ENCODE measurements at regions not wholly inside any gene's neighbourhood (a gene's known extent, or its start where the extent isn't known, plus 50 kb on each side); places are given as distances from the start of the nearest gene placed in this dataset.
"Not testable (repeated sequence)": the region's sequence is repeated elsewhere in the genome, so short reads cannot be mapped to it uniquely, and the experiment has no call there.

DNA sequence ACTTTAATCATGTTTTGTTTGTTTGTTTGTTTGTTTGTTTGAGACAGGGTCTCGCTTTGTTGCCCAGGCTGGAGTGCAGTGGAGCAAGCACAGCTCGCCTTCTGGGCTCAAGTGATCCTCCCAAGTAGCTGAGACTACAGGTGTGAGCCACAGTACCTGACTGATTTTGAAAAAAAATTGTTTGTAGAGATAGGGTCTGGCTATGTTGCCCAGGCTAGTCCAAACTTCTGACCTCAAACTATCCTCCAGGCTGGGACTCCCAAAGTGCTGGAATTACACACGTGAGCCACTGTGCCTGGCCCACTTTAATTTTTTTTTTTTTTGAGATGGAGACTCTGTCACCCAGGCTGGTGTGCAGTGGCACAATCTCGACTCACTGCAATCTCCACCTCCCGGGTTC lies 74.8 kb upstream of the CLDN5 start:
- intact Hi-C loops (cut with micrococcal nuclease): no loop called here

DNA sequence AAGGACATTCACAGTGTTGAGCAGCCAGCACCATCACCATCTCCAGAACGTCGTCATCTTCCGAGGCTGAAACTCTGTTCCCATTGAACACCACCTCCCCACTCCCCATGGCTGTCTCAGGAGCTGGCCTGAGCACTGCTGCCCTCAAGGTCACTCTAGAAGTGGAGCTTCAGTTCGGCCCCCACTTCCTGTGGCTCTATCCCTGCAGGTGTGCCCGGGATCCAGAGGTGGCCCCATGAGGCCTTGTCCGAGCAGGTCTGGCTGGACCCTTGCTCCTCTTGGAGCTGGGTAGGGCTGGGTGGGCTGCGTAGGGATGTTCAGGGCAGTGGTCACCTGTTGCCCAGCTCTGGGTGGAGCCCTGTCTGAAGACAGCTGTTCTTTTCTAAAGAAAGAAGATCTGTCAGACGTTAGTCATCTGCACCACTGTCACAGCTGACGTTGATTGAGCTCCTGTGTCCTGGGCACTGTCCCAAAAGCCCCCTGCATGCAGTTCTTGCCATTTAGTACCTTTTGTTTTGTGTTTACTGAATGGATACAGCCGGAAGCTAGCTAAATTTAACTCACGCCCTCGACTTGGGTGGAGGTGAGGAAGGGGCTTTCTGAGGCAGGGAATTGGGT lies 75.5 kb upstream of the CLDN5 start:
- intact Hi-C loops (cut with micrococcal nuclease): no loop called here

DNA sequence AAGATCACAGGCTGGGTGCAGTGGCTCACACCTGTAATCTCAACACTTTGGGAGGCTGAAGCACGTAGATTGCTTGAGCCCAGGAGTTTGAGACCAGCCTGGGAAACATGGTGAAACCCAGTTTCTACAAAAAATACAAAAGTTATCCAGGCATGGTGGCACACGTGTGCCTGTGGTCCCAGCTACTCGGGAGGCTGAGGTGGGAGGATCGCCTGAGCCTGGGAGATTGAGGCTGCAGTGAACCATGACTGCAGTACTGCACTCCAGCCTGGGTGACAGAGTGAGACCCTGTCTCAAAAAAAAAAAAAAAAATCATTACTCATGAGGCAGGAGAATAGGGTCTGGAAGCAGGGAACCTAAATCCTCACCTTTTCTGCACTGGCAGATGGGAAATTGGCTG lies 79.1 kb upstream of the CLDN5 start:
- intact Hi-C loops (cut with micrococcal nuclease): not testable (repeated sequence)

DNA sequence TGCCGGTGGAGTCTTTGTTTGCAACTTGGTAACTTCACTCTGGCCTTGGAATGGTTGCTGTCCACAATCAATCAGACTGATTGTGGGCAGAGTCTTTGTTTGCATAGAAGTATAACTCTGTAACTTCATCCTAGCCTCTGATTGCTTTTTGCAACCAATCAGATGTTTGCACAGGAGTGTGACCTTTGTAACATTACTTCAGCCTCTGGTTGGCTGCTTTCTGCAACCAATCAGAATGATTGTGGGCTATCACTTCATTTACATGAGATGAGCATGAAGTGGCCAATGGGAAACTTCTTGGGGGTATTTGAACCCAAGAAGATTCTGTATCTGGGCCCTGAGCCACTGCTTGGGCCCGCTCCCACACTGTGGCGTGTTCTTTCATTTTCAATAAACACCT lies 79.6 kb upstream of the CLDN5 start:
- intact Hi-C loops (cut with micrococcal nuclease): no loop called here

DNA sequence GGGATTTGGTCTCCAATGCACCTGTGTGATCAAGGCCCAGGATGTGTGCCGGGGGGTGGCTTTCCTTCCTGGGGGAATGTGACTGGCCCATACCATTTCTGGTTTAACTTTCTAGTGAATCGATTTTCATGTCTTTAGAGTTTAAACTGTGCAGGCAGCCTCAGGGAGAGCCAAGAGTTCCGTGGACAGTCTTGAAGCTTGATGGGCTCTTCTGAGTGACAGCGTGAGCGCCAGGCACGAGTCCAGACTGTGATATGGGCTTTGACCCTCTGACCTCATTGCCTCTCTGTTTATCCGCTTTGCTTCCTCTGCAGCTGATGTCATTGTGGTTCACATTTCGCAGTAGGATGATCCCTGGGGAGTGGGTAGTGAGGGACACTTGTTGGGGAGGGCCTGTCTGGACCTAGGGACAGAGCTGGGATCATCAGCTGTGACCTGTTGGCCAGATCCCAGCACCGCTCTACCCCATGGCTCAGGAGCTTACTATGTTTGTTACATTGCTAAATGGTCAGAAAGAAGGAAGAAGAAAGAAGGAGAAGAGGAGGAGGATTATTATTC lies 80.6 kb upstream of the CLDN5 start:
- intact Hi-C loops (cut with micrococcal nuclease): no loop called here

DNA sequence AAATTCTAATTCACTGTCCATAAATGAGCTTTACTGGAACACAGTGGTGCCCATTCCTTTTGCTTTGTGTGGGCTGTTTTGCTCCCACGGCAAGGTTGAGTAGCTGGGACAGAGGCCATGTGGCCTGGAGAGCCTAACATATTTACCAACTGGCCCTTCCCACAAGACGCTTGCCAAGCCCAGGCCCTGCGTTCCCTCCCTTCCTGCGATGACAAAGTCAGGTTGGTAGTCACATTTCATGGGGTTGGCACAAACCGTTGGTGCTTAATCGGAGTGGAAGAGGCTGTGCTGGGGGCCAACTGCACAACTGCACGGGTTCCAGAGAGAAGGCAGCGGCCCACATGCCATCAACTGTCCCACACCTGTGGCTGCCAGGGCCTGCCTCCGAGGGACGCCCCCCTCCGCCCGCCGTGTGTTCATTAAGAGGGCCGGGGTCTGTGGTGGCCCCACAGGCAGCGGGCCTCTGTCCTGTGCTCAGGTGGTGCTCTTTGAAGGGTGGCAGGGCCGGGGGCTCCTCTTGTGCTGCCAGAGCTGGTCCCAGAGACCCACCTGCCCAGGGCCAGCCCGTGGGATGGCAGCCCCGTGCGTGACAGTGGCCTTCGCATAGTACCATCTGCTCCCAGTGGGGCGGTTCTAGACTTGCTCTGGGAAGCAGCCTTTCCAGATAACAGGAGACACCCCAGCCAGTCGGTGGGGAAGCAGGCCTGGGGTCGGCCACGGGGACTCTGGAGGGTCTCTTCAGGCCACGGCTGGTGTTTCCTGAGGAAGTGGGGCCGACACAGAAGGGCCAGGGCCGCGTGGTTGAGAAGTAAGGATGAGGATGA lies 81.5 kb upstream of the CLDN5 start:
- intact Hi-C loops (cut with micrococcal nuclease): no loop called here

DNA sequence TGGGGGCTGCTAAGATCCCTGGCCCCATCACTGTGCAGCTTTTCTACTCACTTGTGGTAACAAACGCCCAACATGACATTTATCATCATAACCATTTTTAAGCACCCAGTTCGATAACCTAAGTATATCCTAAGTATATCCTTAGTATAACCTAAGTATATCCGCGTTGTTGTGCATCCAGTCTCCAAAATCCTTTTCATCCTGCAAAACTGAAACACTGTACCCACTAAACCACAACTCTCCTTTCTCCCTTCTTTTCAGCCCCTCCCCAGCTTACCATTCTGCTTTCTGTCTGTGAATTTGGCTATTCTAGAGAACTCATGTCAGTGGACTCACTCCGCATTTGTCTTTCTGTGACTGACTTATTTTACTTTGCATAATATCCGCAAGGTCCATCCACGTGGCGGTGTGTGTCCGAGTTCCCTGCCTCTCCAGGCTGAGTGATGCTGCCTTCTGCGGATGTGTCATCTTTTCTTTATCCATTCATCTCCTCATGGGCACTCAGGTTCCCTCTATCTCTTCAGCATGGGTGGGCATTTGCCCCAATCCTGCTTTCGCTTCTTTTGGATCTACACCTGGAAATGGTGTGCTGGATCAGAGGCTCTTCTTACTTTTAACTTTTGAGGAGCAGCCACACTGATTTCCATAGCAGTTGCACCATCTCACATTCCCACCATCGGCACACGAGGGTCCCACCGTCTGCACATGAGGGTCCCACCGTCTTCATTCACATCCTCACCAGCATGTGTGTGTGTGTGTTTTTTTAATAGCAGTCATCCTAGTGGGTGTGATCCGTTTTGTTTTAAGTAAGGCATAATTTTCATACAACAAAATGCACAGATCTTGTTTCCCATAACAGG lies 82.4 kb upstream of the CLDN5 start:
- intact Hi-C loops (cut with micrococcal nuclease): loop anchor here (1.0 kb wide), 1 partner anchor 9 kb away; no protein-coding TSS in a partner anchor

DNA sequence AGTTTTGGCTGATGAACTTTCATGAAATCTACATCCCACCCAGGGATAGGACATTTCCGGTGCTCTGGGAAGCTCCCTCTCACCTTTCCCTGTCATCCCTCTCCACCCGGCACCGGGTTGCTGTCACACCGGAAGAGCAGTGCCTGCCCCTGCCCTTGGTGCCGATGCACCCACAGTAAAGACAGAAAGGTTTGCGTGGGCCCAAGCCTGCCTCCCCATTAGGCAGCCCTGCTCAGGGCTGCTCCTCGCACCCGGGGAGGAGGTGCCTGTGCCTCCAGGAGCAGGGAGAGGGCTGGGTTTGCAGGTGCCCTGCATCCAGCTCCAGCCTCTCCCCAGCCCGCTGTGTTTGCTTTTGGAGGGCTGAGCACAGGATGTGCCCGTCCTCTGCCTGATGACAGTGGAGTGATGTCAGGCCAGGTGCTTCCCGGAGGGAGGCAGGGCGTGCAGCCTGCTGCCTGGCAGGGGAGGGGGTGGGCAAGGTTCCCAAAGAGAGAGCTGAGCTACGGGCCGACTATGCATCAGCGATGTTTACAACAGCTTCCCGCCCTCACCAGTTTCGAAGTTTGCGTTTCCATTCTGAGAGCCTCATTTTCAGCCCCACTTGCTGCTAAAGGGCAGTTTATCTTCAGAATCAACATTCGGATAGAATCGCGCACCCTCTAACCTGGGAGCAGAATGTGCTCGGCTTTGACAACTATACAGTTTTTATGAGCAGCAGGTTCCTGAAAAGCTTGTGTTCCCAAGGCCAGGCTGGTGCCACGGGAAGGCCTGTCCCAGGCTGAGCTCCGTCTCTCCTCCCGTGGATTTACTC lies 83.2 kb upstream of the CLDN5 start:
- intact Hi-C loops (cut with micrococcal nuclease): loop anchor here (1.0 kb wide), 1 partner anchor 10 kb away; no protein-coding TSS in a partner anchor

DNA sequence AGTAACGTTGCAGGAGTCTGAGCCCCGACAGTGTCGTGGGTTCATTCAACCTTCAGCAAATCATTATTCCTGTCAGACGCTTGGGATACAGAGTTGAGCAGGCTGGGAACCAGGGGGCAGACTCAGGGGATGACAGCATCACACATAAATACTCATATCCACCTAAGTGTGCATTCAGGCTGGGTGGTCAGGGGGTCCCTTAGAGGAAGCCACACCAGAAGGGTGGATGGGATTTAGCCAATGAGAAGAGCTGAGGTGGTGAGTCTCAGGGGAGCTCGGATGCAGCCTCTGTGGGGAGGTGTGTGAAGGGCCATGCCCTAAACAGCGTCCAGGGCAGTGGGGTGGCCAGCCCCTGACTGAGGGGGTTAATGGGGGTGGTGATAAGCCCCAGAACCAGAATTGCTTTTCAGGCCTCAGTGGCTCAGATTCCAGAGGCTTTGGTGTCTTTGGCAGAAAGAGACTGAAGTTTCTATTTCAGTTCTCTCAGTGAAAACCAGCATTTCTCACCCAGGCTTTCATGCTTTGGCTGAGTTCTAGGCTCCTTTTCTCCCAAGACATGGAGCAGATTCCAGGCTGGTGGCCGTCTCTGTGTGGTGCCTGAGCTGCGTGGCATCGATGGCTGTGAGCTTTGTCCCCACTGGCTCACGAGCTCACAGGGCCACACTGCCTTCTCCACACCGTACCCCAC lies 83.9 kb upstream of the CLDN5 start:
- intact Hi-C loops (cut with micrococcal nuclease): no loop called here

DNA sequence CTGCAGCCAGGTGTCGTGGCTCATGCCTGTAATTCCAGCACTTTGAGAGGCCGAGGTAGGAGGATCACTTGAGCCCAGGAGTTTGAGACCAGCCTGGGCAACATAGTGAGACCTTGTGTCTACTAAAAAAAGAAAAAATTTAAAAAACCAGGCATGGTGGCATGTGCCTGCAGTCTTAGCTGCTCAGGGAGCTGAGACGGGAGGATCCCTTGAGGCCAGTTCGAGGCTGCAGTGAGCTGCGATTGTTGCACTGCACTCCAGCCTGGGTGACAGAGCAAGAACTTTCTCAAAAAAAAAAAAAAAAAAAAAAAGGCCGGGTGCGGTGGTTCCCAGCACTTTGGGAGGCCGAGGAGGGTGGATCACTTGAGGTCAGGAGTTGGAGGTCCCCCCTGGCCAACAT lies 85.5 kb upstream of the CLDN5 start:
- intact Hi-C loops (cut with micrococcal nuclease): not testable (repeated sequence)

DNA sequence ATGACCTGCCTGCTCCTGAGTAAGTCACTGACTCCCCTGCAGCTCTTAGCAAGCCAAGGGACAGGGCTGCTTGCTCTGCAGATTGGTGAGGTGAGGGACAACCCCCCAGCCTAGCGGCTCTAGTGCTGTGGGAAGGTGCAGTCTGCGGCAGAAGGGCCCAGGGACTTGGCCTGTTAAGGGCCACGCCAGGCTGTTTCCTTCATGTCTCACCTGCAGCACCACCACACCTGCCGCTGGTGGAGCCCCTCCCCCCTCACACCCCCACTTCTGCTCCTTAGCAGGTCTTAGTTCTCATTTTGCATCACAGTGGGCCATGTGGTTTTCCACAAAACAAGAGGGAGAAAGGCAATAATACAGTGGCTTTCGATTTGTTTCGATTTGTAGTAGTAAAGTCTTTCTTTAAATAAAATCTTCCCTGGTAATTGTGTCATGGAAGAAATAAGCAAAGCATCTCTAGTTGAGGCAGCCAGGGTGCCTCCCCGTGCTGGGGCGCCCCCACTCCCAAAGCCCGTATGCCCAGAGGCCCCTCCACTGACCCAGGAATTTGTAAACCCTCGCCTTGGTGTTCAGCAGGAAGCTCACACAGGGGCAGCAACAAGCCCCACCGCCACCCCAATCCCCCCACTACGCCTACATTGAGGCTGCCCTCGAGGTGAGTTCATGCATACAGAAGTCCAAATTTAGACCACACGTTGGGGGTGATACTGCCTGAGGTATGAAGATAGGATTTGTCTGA lies 86.5 kb upstream of the CLDN5 start:
- intact Hi-C loops (cut with micrococcal nuclease): no loop called here

DNA sequence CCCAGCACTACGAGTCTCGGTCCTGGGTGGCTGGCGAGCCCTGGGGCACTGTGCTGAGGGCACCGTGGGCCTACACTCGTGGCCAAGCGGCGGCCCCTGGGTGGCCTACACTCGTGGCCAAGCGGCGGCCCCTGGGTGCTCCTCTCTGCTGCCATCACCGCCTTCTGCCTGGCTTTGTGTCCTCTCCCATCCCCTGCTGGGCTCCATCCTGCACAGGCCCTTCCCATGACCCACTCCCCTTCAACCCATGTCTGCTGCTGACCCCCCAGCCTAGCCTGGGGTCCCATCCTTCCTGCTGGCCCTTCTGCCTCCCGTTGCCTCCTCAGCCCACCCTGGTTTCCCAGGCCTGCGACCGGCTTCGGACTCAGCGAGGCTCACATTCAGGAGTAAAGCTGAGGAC lies 87.4 kb upstream of the CLDN5 start:
- intact Hi-C loops (cut with micrococcal nuclease): no loop called here

DNA sequence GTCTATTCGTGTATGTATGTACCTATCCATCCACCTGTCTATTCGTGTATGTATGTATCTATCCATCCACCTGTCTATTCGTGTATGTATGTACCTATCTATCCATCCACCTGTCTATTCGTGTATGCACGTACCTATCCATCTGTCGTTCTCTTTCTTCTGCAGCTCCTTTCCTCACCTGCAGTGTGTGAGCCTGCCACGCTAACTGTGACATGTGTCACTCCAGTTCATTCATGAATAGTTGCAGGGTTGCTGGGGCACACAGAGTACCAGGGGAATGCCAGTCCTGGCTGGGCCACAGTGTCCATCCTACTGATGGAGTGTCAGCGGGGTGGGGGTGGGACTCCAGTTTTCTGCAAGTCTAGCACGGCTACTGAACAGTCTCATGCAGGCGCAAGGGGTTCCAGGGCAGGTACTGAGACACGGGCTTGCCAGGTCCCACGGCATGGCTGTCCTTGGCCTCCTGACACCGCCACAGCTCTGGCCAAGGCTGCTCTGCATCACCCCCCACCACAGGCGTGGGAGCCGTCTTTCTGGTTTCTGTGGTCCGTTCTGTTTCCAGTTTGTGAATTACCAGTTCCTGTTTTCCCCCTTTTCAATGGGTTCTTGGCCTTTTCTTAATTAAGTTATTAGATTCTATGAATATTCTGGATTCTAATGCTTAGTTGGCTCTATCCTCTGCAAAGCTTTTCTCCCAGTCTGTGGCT lies 88.8 kb upstream of the CLDN5 start:
- intact Hi-C loops (cut with micrococcal nuclease): no loop called here

DNA sequence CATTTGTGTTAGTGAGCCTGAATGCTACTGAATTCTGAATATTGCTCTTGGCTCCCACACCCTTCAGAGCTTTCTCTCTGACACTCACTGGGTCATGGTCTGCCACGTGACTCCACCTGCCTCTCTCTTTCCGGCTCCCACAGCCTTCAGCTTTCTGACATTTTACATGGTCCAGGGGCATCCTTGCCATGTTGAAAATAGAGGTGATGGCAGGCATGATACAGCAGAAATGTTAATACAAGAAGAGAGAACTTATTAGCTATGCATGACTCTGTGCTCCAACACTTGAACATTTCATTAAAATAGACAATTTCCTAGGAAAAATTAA lies 90.3 kb upstream of the CLDN5 start:
- intact Hi-C loops (cut with micrococcal nuclease): no loop called here

DNA sequence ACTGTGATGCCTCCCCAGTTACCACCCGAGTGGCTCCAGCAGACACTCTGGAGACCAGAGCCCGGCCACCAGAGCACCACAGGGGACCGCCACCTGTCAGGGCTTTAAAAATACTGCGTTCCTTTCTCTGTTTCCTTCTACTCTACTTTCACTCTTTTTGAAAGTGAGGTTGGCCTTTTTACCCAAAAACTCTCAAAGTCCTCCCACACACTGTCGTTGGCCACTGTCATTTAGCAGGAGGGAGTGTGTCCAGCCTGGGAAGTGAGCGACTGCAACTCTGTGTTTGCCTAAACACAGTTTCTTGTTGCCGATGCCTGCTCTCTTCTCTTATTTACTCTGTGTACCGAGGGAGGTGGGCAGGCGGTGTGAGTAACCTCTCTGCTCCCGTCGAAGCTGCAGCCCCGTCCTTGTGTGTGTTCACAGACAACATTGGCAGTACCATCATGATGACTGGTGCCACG lies 90.8 kb upstream of the CLDN5 start:
- intact Hi-C loops (cut with micrococcal nuclease): no loop called here

DNA sequence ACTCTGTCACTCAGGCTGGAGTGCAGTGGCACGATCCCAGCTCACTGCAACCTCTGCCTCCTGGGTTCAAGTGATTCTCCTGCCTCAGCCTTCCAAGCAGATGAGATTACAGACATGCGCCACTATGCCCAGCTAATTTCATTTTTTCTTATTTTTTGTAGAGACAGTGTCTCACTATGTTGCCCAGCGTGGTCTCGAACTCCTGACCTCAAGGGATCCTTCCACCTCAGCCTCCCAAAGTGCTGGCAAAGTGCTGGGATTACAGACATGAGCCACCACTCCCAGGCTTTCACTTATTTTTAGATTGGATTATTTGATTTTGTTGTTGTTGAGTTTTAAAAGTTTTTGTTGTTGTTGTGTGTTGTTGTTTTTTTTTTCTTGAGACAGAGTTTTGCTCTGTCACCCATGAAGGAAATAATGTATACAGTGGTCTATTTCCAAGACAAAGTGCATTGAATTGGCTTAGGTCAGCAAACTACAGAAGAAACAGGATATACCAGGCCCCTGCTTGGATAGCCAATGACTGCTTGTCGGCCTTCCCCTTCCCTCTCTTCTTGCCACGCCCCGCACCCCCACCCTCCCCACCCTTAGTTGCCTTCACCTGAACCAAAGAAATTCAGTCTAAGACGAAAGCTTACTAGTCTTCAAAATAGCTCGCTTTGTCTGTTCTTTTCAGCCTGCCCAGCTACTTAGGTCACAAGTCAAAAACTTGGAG lies 91.8 kb upstream of the CLDN5 start:
- intact Hi-C loops (cut with micrococcal nuclease): no loop called here

DNA sequence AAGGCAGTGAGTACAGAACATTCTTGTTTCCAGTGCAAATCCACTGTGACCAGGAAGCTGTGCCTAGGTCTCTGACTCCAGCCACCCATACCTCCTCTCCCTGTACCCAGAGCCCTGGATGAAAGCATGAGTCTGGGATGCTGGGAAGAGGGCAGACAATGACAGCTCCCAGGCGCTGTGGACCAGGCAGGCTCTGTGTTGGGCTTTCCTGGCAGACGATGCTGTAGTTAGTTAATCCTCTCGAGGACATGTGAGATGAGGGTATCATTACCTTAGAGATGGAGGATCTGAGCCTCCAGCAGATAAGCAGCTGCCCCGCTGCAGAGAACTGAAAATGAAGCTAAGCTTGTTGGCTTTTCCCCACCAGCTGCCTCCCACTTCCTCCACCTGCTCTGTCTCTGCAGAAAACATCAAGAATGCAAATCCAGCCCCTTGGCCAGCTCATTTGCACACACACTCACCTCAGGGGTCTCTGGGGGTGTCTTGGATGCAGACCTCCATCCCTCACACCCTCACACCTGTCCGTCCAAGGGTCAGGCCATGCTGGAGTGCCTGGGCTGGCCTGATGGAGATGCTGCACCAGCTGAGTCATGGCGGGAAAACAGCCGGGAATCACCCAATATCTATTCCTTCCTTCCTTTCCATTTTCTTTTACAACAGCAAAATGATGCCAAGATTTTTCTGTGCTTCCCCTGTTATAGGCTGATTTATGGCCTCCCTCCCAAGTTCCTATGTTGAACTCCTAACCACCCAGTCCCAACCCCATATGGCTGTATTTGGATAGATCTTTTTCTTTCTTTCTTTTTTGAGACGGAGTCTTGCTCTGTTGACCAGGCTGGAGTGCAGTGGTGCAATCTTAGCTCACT lies 94.9 kb upstream of the SEPTIN5 start:
- intact Hi-C loops (cut with micrococcal nuclease): no loop called here

Data from T-helper 1 cell treated with Interleukin-12 subunit alpha and Interleukin-12 subunit beta and Interleukin-4 antibody, amounts not matched to agents 30 ng/mL and 1 ng/mL, for 36 hours (primary cell).